ENCODE measurements at regions not wholly inside any gene's neighbourhood (a gene's known extent, or its start where the extent isn't known, plus 50 kb on each side); places are given as distances from the start of the nearest gene placed in this dataset.

DNA sequence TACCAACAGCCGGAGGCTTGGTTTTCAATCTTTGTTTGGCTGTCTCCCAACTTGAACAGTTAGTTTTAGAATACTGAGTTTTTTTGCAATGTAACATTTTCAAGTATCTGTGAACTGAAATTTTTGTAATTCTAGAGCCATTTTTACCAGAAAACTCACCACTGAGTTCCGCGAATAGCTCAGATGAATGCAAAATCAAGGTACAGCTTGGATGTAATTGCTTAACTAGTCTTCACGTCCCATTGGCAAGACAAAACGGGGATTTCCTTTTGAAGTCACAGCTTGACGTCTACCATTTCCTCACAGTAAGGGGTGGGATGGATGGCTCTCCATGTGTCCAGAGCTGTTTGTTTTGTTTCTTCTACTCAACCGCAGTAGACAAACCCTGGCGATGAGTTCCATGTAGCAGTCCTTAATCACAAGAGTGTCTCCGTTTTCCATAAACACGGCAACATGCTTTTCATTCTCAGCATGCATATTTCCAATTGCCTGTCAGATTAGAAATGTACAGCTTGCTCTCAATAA lies 55.8 kb upstream of the FGFR2 start:
- Histone ChIP-seq H2BK20ac (ENCODE audit: low read depth, low read length) (no peak overlapping the region), H3K27me3 (ENCODE audit: control insufficient read depth, insufficient read depth, low read length) (no peaks in the 10 kb centered on the region), H3K14ac (replicated peaks; ENCODE audit: low read depth, low read length) (no peak overlapping the region), H2BK5ac (ENCODE audit: low read depth, low read length, poor library complexity, severe bottlenecking) (no peak overlapping the region), H2AFZ (replicated peaks; ENCODE audit: low read length, poor library complexity) (no peak overlapping the region), H3K9me3 (ENCODE audit: control insufficient read depth, insufficient read depth, low read length) (peaks cover 16% of the 10 kb centered on the region), H2BK15ac (ENCODE audit: low read depth, low read length) (no peak overlapping the region), H3K9ac (ENCODE audit: low read depth, low read length) (no peak overlapping the region), H4K91ac (ENCODE audit: insufficient read depth, low read depth, low read length) (no peak overlapping the region), H3K36me3 (ENCODE audit: control insufficient read depth, insufficient read depth, low read length) (no peaks in the 10 kb centered on the region), H3K56ac (ENCODE audit: extremely low read depth, insufficient read depth, low read length) (no peak overlapping the region), H3K9me1 (ENCODE audit: insufficient read depth, low read length) (no peaks in the 10 kb centered on the region), H2BK120ac (ENCODE audit: low read depth, low read length) (no peak overlapping the region), H3K23ac (ENCODE audit: low read depth, low read length) (no peak overlapping the region), H3K79me1 (ENCODE audit: low read depth in 1 of 2, low read length in 2 of 2) (no peaks in the 10 kb centered on the region), H2AK5ac (ENCODE audit: low read depth, low read length) (no peak overlapping the region), H3K4me1 (ENCODE audit: control insufficient read depth, insufficient read depth, low read length) (no peaks in the 10 kb centered on the region), H3K27ac (ENCODE audit: insufficient read depth, low read length) (no peak overlapping the region), H3K18ac (ENCODE audit: low read depth, low read length) (no peak overlapping the region), H4K20me1 (ENCODE audit: insufficient read depth, low read length) (no peaks in the 10 kb centered on the region), H2AK9ac (replicated peaks; ENCODE audit: low read depth, low read length, poor library complexity) (no peak overlapping the region), H3K4me3 (ENCODE audit: insufficient read depth, low read depth, low read length) (no peak overlapping the region), H4K8ac (ENCODE audit: low read depth in 2 of 2, low read length in 2 of 2) (no peak overlapping the region), H3K4me2 (ENCODE audit: low read depth, low read length) (no peak overlapping the region), H3K4ac (ENCODE audit: low read depth, low read length) (no peak overlapping the region), H4K5ac (ENCODE audit: low read depth, low read length) (no peak overlapping the region)
- TF ChIP-seq POLR2A (IDR thresholded peaks at IDR 0.05; ENCODE audit: low read depth, low read length): no peak
- TF ChIP-seq NFE2L2 (IDR thresholded peaks at IDR 0.05; ENCODE audit: low read depth, low read length): no peak
- no peak for TF ChIP-seq RCOR1 (IDR thresholded peaks at IDR 0.05; ENCODE audit: insufficient replicate concordance, low read length)
- no peak for TF ChIP-seq CEBPB (IDR thresholded peaks at IDR 0.05; ENCODE audit: low read depth, low read length)
- no peak for TF ChIP-seq MAZ (IDR thresholded peaks at IDR 0.05; ENCODE audit: borderline replicate concordance, low read depth, low read length)
- TF ChIP-seq, protein P1, sequence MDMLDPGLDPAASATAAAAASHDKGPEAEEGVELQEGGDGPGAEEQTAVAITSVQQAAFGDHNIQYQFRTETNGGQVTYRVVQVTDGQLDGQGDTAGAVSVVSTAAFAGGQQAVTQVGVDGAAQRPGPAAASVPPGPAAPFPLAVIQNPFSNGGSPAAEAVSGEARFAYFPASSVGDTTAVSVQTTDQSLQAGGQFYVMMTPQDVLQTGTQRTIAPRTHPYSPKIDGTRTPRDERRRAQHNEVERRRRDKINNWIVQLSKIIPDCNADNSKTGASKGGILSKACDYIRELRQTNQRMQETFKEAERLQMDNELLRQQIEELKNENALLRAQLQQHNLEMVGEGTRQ (IDR thresholded peaks at IDR 0.05; ENCODE audit: low read depth, low read length): no peak
- no peak for TF ChIP-seq CHD1 (IDR thresholded peaks at IDR 0.05; ENCODE audit: low read depth, low read length)
- TF ChIP-seq RAD21 (IDR thresholded peaks at IDR 0.05; ENCODE audit: low read length): no peak
- no peak for TF ChIP-seq SMC3 (IDR thresholded peaks at IDR 0.05; ENCODE audit: low read depth, low read length)
- no peak for TF ChIP-seq CTCF (conservative IDR thresholded peaks at IDR 0.05; ENCODE audit: low read depth, low read length)
- TF ChIP-seq MXI1 (IDR thresholded peaks at IDR 0.05; ENCODE audit: borderline replicate concordance, low read depth, low read length): no peak
- TF ChIP-seq ELK1 (IDR thresholded peaks at IDR 0.05; ENCODE audit: borderline replicate concordance, low read depth, low read length): no peak
- dilution Hi-C loops (cut with HindIII; ENCODE audit: low sequenced_read_pairs, unreplicated experiment) (no loop called here), in situ Hi-C loops (cut with MboI; ENCODE audit: low sequenced_read_pairs) (no loop called here), intact Hi-C loops (cut with micrococcal nuclease) (no loop called here)
- ATAC-seq (ENCODE audit: low read depth) (no peak), DNase-seq (no peak)
- no TSS peak for BruUV-seq (replicated peaks)
- 62% methylated on average over 4 of the region's 10 CpGs; no CpG with 5 or more reads in 1 of the 2 experiments for WGBS, 2 experiments (ENCODE audit: extremely low coverage in 2 of 2, insufficient read length in 1 of 2)
- POLR2A ChIA-PET (ENCODE audit: unreplicated experiment): no interaction called here
- CTCF ChIA-PET: no interaction called here

Data from IMR-90 (cell line).